GM12878 (cell line): ENCODE measurements at regions not wholly inside any gene's neighbourhood (a gene's known extent, or its start where the extent isn't known, plus 50 kb on each side); places are given as distances from the start of the nearest gene placed in this dataset.

Source experiments
- BRCA1 ChIP-seq: IDR thresholded peaks from 2 replicates; pipeline ENCODE4 v1.6.1; 2011; ENCODE audit warnings: low read depth, low read length, improper control_type of control experiment
- HDGF ChIP-seq: fragments of 450-650 bp; IDR thresholded peaks from 2 replicates; pipeline ENCODE4 v1.6.1; 2016; ENCODE audit warnings: antibody characterized with exemption
- MYC ChIP-seq: IDR thresholded peaks from 2 replicates; pipeline ENCODE4 v1.6.1; 2011; ENCODE audit warnings: mild to moderate bottlenecking, low read length, moderate library complexity, inconsistent platforms; ENCODE audit not compliant: insufficient read depth, insufficient replicate concordance, insufficient read length, severe bottlenecking
- STAT3 ChIP-seq: IDR thresholded peaks from 2 replicates; pipeline ENCODE4 v1.6.1; 2011; ENCODE audit warnings: low read depth, low read length, improper control_type of control experiment
- SUZ12 ChIP-seq: fragments of 200-600 bp; sonication (generic); IDR thresholded peaks from one replicate; pipeline ENCODE4 v1.6.1; 2018; ENCODE audit warnings: antibody characterized with exemption, mild to moderate bottlenecking; ENCODE audit not compliant: unreplicated experiment
- TAF1 ChIP-seq: IDR thresholded peaks from 2 replicates; pipeline ENCODE4 v1.6.1; 2011; ENCODE audit warnings: mild to moderate bottlenecking, low read depth, low read length, borderline replicate concordance
- TBL1XR1 ChIP-seq: IDR thresholded peaks from 2 replicates; pipeline ENCODE4 v1.6.1; 2012; ENCODE audit warnings: low read depth, low read length, improper control_type of control experiment
- YY1 ChIP-seq: IDR thresholded peaks from 2 replicates; pipeline ENCODE4 v1.6.1; 2011; ENCODE audit warnings: low read depth, mild to moderate bottlenecking, low read length
- TF ChIP-seq, protein P1 (sequence below), 3 experiments: IDR thresholded peaks in 2 of 3; conservative IDR thresholded peaks in 1 of 3; 2 replicates each; pipeline ENCODE4 v1.5.1; 2011; ENCODE audit warnings: low read depth in 3 of 3, low read length in 3 of 3, mild to moderate bottlenecking in 3 of 3, control low read depth in 2 of 3, moderate library complexity in 2 of 3, inconsistent platforms in 1 of 3, mixed read lengths in 1 of 3; ENCODE audit not compliant: control insufficient read depth in 2 of 3, insufficient read depth in 1 of 3; ENCODE audit errors: extremely low read depth in 1 of 3

DNA sequence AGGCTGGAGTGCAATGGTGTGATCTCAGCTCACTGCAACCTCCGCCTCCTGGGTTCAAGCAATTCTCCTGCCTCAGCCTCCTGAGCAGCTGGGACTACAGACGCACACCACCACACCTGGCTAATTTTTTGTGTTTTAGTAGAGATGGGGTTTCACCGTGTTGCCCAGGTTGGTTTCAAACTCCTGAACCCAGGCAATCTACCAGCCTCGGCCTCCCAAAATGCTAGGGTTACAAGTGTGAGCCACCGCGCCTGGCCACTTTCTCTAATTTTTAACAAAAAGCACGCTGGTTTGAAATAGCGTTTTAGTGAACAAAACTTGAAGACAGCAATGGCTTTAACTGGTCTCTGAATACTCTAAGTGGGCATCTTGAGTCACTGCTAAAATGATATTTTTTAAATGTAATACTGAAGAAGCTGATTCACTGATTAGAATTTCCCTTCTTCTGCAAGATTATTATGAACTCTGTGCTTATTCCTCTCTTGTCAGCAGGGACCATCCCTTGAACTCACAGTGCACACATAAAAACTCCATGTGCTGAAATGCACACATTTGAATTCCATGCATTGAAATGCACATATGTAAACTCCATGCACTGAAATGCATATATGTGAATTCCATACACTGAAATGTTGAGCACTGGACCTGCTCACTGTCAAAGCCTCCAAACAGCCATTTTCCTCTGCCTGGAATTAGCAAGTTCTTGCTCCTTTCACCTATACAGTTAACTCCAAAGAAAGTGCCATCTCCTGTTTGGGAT lies 1411.5 kb upstream of the ACVR2A start:
- TF ChIP-seq, protein P1, sequence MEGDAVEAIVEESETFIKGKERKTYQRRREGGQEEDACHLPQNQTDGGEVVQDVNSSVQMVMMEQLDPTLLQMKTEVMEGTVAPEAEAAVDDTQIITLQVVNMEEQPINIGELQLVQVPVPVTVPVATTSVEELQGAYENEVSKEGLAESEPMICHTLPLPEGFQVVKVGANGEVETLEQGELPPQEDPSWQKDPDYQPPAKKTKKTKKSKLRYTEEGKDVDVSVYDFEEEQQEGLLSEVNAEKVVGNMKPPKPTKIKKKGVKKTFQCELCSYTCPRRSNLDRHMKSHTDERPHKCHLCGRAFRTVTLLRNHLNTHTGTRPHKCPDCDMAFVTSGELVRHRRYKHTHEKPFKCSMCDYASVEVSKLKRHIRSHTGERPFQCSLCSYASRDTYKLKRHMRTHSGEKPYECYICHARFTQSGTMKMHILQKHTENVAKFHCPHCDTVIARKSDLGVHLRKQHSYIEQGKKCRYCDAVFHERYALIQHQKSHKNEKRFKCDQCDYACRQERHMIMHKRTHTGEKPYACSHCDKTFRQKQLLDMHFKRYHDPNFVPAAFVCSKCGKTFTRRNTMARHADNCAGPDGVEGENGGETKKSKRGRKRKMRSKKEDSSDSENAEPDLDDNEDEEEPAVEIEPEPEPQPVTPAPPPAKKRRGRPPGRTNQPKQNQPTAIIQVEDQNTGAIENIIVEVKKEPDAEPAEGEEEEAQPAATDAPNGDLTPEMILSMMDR (IDR thresholded peaks at IDR 0.05 in 2 of 3, conservative IDR thresholded peaks at IDR 0.05 in 1 of 3; ENCODE audit: control insufficient read depth in 2 of 3, extremely low read depth in 1 of 3, insufficient read depth in 1 of 3, low read depth in 3 of 3, low read length in 3 of 3), result no peak
- TF ChIP-seq HDGF (no peak), MYC (no peak), TBL1XR1 (no peak), YY1 (no peak), STAT3 (no peak), TAF1 (no peak), SUZ12 (no peak), BRCA1 (no peak)
